HG03280 (cell line): ENCODE measurements at regions not wholly inside any gene's neighbourhood (a gene's known extent, or its start where the extent isn't known, plus 50 kb on each side); places are given as distances from the start of the nearest gene placed in this dataset.

Experiments
- ATAC-seq: cut with Tn5 transposase; IDR thresholded peaks from one replicate; pipeline ENCODE4 v1.9.1; 2021; ENCODE audit warnings: mild to moderate bottlenecking, moderate library complexity; ENCODE audit not compliant: unreplicated experiment

DNA sequence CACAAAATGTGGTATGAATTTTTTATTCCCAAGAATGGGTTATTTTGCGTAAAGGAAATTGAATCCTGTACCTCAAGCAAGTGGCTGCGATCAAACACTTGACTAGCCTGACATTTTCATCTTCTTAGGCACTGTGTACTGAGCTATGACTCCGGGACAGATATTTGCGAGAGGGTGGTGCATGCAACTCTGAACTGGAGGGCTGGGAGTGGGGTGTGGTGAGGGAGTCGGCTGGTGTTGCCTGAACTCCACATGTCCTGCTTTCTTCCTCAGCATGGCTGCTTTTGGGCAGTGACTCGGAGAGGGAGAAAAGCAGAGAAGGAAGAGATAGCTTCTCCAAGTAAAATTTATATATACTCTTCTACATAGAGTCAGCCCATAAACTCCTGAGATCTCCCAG lies 68.5 kb upstream of the GATB start:
- ATAC-seq = no peak

DNA sequence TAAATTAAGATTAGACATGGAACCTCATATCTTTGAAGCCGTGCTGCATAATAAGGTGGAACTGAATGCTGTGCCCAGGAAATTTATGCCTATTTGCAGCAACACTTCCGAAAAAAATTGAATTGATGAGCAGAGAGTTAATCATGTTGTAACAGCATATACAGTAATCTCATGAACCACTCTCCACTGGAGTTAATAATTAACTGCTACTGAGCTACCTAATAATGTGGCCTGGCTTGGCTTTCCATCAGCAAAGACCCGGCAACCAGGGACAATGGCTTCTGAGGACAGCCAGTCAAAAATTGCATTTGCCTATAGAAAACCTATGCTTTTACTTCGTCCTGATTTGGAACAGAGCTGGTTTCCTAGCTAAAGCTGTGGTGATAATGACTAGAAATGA lies 63.8 kb upstream of the GATB start:
- no peak for ATAC-seq

DNA sequence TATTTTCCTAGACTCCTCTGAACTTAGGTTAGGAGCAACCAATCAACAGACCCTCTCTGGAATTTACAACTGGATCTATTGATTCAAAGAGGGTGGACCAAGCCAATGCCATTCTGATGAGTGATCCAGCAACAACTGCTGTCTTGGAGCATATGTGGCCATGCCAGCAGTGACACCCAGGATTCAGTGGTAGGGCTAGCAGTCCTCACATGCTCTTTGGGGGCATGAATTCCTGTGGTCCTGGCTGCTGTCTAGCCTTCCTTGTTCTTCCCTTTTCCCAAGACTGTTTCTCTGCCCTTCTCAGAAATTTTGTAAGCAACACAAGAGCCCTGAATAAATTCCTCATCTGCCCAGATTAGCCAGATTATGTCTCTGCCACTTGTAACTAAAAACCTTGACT lies 61.5 kb upstream of the GATB start:
- no peak for ATAC-seq

DNA sequence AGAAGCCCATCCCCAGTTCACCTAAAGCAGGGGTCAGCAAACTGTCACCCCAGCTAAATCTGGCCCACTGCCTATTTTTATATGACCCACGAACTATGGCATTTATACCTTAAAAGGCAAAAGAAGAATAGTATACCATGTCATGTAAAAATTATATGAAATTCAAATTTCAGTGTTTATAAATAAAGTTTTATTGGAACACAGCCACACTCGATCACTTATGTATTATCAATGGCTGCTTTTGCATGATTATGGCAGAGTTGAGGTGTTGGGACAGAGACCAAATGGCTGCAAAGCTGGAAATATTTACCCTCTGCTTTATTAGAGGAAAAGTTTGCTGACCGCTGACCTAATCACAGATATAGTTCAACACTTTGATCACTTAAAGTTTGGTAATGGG lies 59.2 kb upstream of the GATB start:
- no peak for ATAC-seq

DNA sequence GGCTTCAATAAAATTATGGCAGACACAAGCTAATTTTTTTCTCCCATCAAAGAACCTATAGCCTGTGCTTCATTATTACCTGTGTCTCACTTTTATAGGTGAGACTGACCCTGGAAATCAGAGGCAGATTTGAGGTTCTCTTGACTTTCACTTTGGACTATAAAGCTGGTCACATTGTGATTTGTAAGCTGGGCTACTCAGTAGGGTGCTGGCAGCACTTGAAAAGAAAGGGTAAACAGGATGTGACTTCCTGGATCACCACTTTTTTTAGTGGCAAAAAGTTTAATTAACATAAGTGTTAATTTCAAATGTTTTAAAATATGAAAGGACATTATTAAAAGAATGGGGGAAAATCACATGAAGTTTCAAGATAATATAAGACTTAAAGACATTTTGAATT lies 50.6 kb upstream of the GATB start:
- no peak for ATAC-seq
